HG02798 (cell line): ENCODE measurements at regions not wholly inside any gene's neighbourhood (a gene's known extent, or its start where the extent isn't known, plus 50 kb on each side); places are given as distances from the start of the nearest gene placed in this dataset.

Source experiments
- ATAC-seq: cut with Tn5 transposase; IDR thresholded peaks from one replicate; pipeline ENCODE4 v1.9.1; 2021; ENCODE audit warnings: mild to moderate bottlenecking; ENCODE audit not compliant: unreplicated experiment, poor library complexity

DNA sequence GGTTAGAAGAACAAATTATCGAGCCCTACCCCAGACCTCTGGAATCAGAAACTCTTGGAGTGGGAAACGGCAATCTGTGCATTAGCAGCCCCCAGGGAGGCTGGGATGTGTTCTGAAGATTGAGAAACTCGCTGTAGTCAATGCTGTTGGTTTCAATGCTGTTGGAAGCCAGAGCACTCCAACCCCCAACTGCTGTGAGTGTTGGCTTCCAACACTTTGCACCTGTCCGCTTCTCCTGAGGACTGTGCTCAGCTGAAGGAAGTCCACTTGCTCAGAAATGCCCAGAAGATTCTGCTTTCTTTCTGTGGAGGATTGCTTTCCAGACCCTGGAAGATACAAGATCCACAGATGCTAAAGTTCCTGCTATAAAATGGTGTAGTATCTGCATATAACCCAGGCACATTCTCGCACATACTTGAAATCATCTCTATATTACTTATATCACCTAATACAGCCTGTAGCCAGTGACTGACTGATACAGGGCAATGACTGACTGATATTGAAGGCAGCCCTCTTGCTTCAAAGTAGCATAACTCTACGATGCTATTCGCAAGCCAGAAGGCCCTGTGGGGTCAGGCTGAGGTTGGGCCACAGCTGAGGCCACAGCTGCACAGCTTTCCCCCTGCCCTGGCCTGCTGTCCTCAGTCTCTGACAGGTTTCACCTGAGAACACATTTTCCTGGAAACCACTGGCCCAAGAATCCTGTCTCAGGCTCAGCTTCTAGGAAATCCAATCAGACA lies 757.7 kb upstream of the ID2 start:
- no peak for ATAC-seq

DNA sequence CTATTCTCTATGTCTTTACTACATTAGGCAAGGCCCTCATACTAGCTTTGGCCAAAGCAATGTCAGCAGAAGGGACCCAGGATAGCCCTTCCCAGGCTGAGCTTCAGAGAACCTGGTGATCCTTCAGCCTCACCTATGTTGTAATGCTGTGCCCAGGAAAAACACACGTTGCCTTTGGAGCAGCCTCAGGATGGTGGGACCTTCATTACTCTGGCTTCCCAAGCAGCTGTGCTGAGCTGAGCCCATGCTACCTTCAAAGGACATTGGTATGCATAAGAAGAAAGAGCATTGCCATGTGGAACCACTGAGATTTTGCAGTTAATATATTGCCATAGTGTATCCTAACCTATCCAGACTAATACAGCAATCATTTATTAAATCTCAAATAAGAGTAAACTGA lies 756.4 kb upstream of the ID2 start:
- ATAC-seq = no peak

DNA sequence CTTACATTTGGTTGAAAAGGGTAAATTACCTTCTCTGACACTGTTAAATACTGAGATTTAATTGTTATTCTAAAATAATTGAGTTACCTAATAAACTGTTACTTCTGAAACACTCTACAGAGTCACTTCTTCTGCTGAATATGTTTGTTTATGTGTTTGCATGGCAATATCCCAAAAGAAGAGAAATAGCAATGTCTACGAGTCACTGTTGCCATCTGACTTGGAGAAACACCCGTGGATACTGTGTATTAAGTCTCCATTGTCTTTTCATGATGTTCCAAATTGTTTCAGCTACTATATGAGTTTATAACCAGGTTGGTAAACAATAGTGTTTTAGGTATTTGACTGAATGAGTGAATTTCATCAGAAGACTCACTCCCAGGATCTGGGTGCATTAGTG lies 754.2 kb upstream of the ID2 start:
- ATAC-seq = no peak

DNA sequence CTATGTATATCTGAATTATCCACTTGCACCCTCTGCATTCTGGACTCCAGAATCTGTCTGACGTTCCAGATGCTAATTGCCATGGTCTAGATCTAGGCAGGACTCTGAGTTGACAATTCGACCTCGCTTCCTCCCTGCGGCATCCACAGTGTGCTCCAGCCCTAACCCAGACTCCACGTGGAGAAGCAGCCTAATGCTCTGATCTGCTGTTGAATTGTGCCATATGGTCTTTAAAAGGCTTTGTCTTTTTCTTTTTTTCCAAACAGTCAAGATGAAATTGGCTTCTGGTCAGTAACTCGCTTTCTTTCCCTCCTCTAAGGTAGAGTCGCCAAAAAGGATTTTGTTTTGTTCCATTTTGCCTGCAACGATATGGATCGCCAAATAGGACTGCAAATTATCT lies 752.6 kb upstream of the ID2 start:
- ATAC-seq = no peak

DNA sequence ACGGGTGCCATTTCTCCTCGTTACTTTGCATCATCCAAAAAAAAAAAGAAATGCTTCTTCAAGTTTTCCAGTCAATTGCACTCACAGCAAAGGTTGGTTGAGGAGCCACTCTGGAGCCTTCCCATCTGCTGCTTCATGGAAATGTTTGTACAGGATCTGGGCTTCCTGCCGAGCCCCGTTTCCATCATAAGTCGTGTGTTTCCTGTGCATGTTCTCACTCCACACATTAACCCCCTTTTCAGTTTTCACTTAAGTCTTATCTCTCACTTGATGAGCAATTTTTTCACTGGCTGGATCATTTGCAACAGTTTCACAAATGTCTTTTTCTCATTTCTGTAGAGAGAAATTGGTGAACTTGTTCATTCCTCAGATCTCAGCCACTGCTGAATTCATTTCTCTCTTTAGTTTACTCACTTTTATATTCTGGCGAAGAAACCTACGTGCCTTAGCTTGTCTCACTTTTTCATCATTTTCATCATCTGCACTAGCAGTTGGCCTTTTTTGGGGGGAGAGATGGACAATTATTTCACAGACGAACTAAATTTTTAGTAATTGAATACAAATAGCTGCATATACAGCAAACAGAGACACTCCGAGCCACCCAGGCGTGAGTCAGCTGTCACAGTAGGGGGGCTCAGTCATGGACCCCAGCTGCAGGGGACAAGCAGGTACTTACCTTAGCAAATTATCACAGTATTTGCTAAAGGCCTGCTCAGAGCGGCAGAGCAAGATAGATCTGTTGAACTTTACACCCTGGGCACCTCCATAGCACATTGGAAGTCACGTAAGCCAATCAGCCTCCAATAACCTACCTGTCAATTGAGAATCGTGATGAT lies 750.8 kb upstream of the ID2 start:
- no peak for ATAC-seq

DNA sequence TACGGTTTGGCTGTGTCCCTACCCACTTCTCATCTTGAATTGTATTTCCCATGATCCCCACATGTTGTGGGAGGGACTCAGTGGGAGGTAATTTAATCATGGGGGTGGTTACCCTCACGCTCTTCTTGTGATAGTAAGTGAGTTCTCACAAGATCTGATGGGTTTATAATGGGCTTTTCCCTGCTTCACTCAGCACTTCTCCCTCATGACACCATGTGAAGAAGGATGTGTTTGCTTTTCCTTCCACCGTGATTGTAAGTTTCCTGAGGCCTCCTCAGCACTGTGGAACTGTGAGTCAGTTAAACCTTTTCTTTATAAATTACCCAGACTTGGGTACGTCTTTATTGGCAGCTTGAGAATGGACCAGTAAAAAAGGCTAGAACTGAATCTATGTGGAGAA lies 750.0 kb upstream of the ID2 start:
- no peak for ATAC-seq

DNA sequence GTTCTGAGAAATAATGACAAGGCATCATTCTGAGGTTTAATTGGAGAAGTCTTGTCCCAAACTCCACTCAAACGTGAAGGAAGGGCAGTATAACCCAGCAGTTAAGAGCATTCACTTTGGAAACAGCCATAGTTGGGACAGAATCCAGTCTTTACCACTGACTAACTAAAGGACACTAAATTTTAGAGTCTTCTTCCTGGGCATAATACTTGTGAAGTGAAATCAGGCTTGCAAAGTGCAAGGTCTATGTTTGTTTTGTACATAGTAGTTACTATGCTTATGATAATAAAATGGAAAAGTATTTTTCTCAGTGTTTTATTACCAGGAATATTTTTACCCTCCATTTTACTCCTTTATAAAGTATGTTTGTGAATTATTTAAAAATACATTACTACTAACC lies 748.2 kb upstream of the ID2 start:
- no peak for ATAC-seq

DNA sequence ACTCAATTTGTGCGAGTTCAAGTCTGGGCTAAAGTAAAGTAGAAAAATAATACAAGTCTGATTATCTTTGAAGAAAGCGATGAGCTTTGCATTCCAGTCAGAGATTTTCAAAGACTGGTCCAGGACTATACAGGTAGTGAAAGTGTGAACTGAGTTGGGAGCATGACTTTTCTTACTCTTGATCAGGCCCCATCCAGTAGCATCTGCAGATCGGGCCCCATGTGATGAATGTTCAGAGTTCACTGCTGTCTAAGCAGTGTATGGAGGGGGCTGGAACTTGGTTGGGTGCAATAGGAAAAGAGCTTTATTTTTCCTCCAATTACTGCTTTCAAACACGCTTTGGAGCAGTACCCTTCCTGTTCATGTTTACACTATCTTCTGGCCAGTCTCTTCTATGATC lies 747.4 kb upstream of the ID2 start:
- no peak for ATAC-seq

DNA sequence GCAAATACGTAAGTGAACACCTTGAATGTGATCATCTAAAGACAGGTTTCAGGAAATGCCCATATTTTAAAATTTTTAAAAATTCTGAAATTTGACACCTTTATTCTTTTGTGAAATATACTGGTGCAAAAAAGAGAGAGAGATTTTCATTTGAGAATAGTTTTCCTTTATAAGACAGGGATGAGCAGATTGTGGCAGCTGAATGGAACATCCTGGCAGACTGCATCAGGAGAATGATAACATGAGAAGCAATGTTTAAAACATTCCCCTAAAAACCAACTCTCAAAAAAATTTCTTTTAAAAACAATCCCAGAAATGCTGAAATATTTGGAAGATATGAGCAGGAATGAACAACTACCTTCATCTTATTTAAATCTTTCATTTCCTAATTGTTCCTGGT lies 744.8 kb upstream of the ID2 start:
- no peak for ATAC-seq

DNA sequence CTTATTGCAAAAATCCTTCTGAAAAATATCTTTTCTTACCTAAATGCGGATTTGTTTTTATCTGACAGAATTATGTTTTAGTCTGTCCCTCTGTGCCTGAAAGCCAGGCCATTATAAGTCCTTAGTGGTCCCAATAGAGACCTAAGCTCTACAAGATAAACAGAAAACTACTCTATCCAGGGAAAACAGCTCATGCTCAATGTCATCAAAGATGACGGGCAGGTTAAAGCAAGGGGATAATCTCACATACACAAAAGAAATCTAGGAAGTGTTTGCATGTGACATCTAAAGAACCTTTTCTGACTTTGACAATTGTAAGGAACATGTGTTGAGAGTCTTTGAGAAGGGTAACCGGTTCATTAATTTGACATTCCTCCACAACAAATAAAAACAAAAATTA lies 741.1 kb upstream of the ID2 start:
- no peak for ATAC-seq

DNA sequence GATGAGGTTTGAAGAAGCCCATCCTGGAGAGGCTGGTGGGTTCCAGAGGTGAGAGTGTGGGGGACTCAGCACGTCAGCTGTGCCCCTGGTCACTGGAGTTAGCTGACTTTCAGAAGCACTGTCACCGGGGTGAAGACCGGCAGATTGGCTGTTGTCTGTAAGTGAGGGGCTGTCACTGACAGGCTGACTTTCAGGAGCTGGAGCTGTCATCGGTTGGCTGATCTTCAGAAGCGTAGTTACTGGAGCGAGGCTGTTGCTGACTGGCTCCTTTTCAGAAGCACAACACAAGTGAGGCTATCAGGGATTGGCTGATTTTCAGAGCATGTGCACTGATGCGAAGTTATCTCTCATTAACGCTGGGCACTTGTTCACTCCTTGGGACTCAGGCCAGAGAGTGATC lies 738.4 kb upstream of the ID2 start:
- no peak for ATAC-seq

DNA sequence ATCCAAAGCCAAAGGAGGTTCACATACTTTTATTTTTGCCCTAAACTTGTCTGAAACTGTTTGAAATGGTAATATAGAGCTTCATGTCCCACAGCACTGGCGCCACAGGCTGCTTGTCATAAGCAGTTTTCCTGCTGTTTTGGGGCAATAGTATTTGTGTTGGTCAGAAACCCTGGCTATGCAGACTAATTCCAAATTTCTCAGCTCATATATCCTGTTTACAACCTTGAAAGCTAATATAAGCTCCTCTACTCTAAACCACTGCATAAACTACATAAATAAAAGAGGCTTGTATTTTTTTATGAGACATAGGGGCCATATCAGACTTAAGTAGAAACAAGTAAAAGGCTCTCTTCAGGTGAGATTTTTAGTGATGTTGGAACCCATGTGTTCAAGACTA lies 736.8 kb upstream of the ID2 start:
- no peak for ATAC-seq

DNA sequence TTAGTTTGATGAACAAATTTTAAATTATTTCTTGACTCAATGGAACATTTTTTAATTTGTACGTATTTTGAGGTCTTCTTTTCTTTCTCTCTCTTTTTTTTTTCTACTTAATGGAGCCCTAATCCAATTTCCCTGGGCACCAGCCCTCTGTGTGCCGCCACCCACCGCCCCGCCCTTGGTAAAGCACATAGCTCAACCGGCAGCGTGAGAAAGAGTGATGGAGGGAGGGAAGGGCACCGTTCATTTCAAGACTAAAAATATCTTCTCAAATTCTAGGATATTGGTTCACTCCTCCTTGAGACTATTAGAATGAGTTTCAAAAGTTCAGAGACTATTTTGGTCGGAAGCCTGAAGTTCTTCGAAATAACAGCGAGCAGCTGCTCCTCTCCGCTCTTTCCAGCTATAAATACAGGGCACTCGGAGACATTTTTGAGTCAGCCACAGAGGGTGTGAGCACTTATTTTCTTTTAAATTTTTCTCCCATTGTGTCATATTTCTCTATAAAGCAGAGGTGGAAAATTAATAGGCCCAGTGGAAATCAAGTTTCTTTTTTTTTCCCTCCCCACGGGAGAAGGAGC lies 731.7 kb upstream of the ID2 start:
- no peak for ATAC-seq

DNA sequence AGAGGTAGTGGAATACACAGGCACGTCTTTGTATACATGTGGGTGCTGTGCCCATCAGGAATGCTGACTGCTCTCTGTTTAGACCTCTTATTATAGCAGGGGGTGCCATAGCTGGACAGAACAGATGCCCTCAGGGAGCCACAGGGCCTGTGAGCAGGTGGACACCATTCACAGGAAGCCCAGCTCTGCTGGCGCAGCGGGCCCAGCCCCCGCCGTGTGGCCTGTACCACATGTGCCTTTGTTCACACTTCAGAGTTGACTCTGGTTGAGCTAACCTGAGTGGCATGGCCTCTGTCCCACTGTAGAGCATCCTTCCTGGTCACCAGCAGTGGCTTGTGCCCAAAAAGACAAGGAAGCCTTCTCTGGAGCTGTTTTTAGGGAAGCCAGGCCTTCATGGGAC lies 730.9 kb upstream of the ID2 start:
- ATAC-seq = no peak

DNA sequence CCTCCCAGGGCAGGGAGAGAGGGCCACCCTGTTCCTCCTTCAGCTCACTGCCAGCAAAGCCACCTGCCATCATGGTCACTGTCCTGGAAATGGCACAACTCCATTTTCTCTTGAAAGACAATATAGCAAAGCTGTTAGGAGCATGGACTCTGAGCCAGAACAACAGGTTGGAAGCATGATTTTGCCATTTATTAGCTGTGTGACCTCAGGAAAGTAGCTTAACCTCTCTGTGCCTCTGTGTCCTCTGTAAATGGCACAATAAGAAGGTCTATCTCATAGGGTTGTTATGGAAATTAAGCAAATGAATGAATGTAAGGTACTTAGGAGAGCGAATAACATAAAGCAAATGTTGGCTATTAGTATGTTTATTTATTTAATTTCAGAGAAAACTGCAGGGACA lies 730.4 kb upstream of the ID2 start:
- no peak for ATAC-seq

DNA sequence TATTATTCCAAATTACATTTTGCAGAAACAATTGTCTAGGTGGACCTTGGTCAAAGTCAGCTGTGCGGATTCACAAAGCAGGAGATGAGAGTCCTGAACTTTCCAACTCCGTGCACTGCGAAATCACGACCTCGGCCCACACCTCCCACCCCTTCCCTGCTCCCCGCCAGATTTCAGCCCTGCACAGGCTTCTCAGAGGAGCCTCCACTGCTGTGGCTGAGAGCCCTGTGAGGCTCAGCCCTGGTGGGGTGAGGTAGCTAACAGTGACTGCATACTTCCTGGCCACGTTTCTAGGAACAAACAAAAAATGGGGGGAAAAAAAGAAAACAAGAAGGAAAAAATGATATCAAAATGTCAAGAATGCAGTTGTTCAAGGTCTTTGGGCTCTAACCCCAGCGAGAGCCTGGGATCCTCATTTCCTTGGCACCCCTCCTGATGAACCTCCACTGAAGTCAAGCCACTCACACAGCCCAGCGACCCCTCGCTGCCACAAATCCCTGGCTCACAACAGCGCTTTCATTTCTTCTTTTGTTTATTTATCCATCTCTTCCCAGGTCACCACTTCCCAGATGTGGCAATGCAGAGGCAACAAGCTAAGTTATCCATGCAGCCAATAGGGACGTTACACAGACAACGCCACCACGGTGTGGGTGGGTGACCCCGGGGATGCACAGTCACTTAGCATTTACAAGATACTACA lies 729.7 kb upstream of the ID2 start:
- ATAC-seq = no peak

DNA sequence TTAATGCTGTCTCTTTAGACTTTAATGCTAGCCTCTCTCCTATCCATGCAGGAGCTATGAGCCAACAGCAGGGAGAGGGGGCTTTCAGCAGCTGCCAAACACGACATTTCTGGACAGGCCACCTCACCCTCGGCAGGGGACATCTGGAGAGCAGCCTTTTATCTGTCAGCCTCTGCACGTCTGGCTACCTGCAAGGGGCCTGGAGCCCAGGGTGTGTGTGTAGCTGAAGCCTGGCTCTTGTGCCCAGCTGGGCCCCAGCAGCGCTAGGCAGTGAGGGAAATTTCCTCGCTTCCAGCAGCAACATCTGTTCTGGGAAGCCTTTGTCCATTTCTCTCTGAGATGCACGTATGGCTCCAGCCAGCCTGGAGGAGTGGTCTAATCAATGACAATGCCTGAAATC lies 728.7 kb upstream of the ID2 start:
- ATAC-seq = no peak

DNA sequence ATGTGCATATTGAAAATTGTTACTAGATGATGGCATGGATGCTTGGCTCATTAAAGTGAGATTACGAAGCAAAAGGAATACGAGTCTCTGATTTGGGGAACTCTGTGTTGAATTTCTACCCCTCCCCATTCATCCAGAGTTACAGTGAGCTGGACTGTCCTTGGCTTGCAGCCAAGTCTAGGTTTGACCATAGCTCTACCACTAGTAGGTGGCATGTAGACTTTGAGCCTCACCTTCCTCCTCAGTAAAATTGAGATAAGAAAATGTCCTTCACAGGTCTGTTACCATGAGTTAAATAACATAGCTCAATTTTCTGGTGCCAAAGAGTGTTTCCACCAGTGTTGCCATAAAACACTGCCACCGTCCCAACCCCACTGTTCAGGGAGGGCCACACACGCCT lies 727.6 kb upstream of the ID2 start:
- no peak for ATAC-seq

DNA sequence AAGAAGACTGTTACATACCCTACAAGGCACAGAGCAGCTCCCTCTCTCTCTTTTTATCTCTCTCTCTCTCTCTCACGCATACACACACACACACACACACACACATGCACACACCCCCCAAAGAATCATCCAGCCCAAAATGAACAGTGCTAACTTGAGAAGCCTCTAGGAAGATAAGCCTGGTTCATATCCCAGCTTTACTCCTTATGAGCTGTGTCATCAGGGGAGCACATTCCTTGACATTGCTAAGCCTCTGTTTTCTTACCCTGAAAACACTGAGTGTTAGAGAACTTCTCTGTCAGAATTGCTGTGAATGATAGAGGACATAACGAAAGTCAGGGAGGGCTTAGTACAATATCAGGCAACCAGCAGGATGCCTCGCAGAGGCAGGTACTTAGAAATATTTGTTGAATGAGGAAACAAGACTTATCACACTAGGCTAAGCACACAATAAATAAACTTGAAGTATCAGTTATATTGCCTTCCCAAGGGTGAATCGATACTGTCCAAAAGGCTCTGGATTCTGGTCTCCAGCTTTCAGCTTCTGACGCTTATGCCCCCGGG lies 725.6 kb upstream of the ID2 start:
- no peak for ATAC-seq

DNA sequence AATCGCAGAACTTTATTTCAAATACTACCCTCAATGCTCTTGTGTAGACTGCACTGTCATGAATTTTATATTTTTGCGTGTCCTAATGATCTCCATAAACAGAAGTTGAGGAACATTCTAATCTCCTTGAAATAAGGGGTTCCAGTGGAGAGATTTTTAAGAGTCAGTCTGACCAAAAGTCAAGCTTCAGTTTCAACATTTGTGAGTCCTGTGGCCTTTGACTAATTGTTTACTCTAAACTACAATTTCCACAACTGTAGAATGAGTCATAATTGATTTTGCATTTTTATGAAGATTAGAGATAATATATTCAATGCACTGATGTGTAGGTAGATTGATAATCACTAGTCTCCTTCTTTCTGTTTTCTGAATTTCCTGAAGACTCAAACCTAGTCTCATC lies 720.3 kb upstream of the ID2 start:
- no peak for ATAC-seq

DNA sequence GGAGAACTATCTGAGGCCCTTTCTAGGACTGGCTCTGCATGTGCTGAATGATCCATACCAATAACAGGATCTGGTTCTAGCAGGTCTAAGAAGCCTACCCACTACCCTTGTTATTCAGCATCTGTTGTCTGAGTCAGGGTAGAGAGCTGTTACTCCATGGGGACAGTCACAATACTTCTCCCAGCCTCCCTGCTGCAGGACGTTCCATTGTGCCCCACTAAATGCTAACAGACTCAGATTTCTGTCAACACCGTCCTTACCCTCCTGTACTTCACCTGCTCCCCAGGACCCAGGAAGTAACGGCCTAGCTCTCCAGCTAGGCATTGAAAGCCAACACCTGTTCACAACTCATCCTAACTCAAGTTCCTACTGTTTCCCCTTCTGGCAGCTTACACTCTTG lies 719.7 kb upstream of the ID2 start:
- no peak for ATAC-seq
